ENCODE measurements at regions not wholly inside any gene's neighbourhood (a gene's known extent, or its start where the extent isn't known, plus 50 kb on each side); places are given as distances from the start of the nearest gene placed in this dataset.

GRCh38 chr3:34011171-34012101 lies 213.0 kb downstream of the PDCD6IP start:
- DNase-seq (ENCODE audit: low spot score): no peak
- H3K27ac ChIP-seq: peak overlapping the region in 1 of 2 donors; percentile 1
- H3K4me3 ChIP-seq: no peak overlapping the region
- TF ChIP-seq CTCF (IDR thresholded peaks at IDR 0.05): no peak

GRCh38 chr3:34012102-34012461 lies 213.7 kb downstream of the PDCD6IP start:
- TF ChIP-seq CTCF (IDR thresholded peaks at IDR 0.05): no peak
- Histone ChIP-seq H3K4me3 (no peak overlapping the region), H3K27ac (no peak overlapping the region)
- DNase-seq (ENCODE audit: low spot score): no peak

GRCh38 chr3:34013818-34014570 lies 215.6 kb downstream of the PDCD6IP start:
- TF ChIP-seq CTCF (IDR thresholded peaks at IDR 0.05): no peak
- H3K4me3 ChIP-seq: no peak overlapping the region
- no peak for DNase-seq (ENCODE audit: low spot score)
- H3K27ac ChIP-seq: no peak overlapping the region

GRCh38 chr3:34015204-34016142 lies 217.0 kb downstream of the PDCD6IP start:
- no peak overlapping the region for H3K27ac ChIP-seq
- no peak overlapping the region for H3K4me3 ChIP-seq
- DNase-seq (ENCODE audit: low spot score): no peak
- TF ChIP-seq CTCF (IDR thresholded peaks at IDR 0.05): no peak

GRCh38 chr3:34016925-34017587 lies 218.6 kb downstream of the PDCD6IP start:
- Histone ChIP-seq H3K27ac (no peak overlapping the region), H3K4me3 (no peak overlapping the region)
- no peak for DNase-seq (ENCODE audit: low spot score)
- no peak for TF ChIP-seq CTCF (IDR thresholded peaks at IDR 0.05)

GRCh38 chr3:34017757-34018156 lies 219.3 kb downstream of the PDCD6IP start:
- no peak overlapping the region for H3K4me3 ChIP-seq
- H3K27ac ChIP-seq: no peak overlapping the region
- no peak for TF ChIP-seq CTCF (IDR thresholded peaks at IDR 0.05)

More at GRCh38 chr3:34017757-34018156, 219.3 kb downstream of the PDCD6IP start:
- no peak for DNase-seq (ENCODE audit: low spot score)
